PC-3 (cell line): ENCODE measurements at regions not wholly inside any gene's neighbourhood (a gene's known extent, or its start where the extent isn't known, plus 50 kb on each side); places are given as distances from the start of the nearest gene placed in this dataset.
A peak's percentile ranks its signal among the peaks of the same experiment; 100 is the strongest.

Source experiments
- ATAC-seq: fragments of 200-7000 bp; cut with Tn5 transposase; 2 replicates; pipeline ENCODE4 v1.9.1; 2020; ENCODE audit warnings: mild to moderate bottlenecking, moderate library complexity
- BruUV-seq: library from RNA; stranded (reverse); fragments of 400-500 nt; replicated peaks from 2 replicates; lab custom pipeline; 2021; lab: Mats Ljungman, UMichigan
- CTCF ChIA-PET: fragments of 300-600 bp; sonication (Branson Sonifier 250); formaldehyde crosslinking; loops from one replicate; lab custom pipeline; 2022; ENCODE audit warnings: antibody characterized with exemption; lab: Charles Lee
- POLR2A ChIA-PET: fragments of 300-600 bp; sonication (Branson Sonifier 250); formaldehyde crosslinking; loops from one replicate; lab custom pipeline; 2022; ENCODE audit warnings: antibody characterized with exemption; ENCODE audit not compliant: unreplicated experiment; lab: Charles Lee
- DNase-seq: peaks from one replicate; pipeline ENCODE4 v3.0.0-alpha.2; 2015
- H2AFZ ChIP-seq: fragments of 300-600 bp; sonication (generic); 2 replicates; pipeline ENCODE4 v1.6.0; 2016; ENCODE audit warnings: antibody characterized with exemption, low read length
- H3F3A ChIP-seq: fragments of 300-600 bp; sonication (generic); one replicate; pipeline ENCODE4 v1.6.0; 2017; ENCODE audit warnings: antibody characterized with exemption, low read length, control low read depth, mild to moderate bottlenecking; ENCODE audit not compliant: unreplicated experiment
- H3K27ac ChIP-seq: fragments of 300-600 bp; sonication (generic); 2 replicates; pipeline ENCODE4 v1.5.1; 2016; ENCODE audit warnings: mild to moderate bottlenecking, low read length
- H3K27me3 ChIP-seq: fragments of 300-600 bp; sonication (generic); 2 replicates; pipeline ENCODE4 v1.6.1; 2016; ENCODE audit warnings: low read length, mixed read lengths
- H3K36me3 ChIP-seq: fragments of 300-600 bp; sonication (generic); 2 replicates; pipeline ENCODE4 v1.6.1; 2016; ENCODE audit warnings: low read depth, mixed run types, low read length, mixed read lengths
- H3K4me1 ChIP-seq: fragments of 300-600 bp; sonication (generic); 2 replicates; pipeline ENCODE4 v1.5.1; 2016; ENCODE audit warnings: low read length; ENCODE audit not compliant: insufficient read depth
- H3K4me2 ChIP-seq: fragments of 300-600 bp; sonication (generic); 2 replicates; pipeline ENCODE4 v1.6.0; 2016; ENCODE audit warnings: low read length
- H3K4me3 ChIP-seq: fragments of 300-600 bp; sonication (generic); 2 replicates; pipeline ENCODE4 v1.5.1; 2016; ENCODE audit warnings: mild to moderate bottlenecking, low read length, mixed read lengths
- H3K79me2 ChIP-seq: fragments of 300-600 bp; sonication (generic); 2 replicates; pipeline ENCODE4 v1.6.1; 2017; ENCODE audit warnings: low read length, mixed read lengths
- H3K9ac ChIP-seq: fragments of 300-600 bp; sonication (generic); 2 replicates; pipeline ENCODE4 v1.6.0; 2016; ENCODE audit warnings: mild to moderate bottlenecking, low read length
- H3K9me2 ChIP-seq: fragments of 300-600 bp; sonication (generic); replicated peaks from 2 replicates; pipeline ENCODE4 v1.6.1; 2016; ENCODE audit warnings: mixed run types, low read length, mixed read lengths
- H3K9me3 ChIP-seq: fragments of 300-600 bp; sonication (generic); 2 replicates; pipeline ENCODE4 v1.6.1; 2016; ENCODE audit warnings: low read length, mixed read lengths
- H4K20me1 ChIP-seq: fragments of 300-600 bp; sonication (generic); 2 replicates; pipeline ENCODE4 v1.6.1; 2016; ENCODE audit warnings: low read length, mixed read lengths
- EZH2 ChIP-seq: fragments of 300-600 bp; sonication (generic); IDR thresholded peaks from one replicate; pipeline ENCODE4 v1.6.1; 2017; ENCODE audit warnings: antibody characterized with exemption, mild to moderate bottlenecking, low read length; ENCODE audit not compliant: unreplicated experiment
- EZH2phosphoT487 ChIP-seq: fragments of 300-600 bp; sonication (generic); IDR thresholded peaks from 2 replicates; pipeline ENCODE4 v1.6.1; 2018; ENCODE audit warnings: mild to moderate bottlenecking, antibody characterized with exemption, low read length, borderline replicate concordance
- intact Hi-C: fragments of 100-400 bp; cut with micrococcal nuclease; formaldehyde crosslinking; loops from 2 replicates; pipeline ENCODE4 v1.9.0; 2023
- TF ChIP-seq, protein P1 (sequence below): fragments of 300-600 bp; sonication (generic); conservative IDR thresholded peaks from 2 replicates; pipeline ENCODE4 v1.5.1; 2017; ENCODE audit warnings: antibody characterized with exemption, low read depth, mild to moderate bottlenecking, low read length

DNA sequence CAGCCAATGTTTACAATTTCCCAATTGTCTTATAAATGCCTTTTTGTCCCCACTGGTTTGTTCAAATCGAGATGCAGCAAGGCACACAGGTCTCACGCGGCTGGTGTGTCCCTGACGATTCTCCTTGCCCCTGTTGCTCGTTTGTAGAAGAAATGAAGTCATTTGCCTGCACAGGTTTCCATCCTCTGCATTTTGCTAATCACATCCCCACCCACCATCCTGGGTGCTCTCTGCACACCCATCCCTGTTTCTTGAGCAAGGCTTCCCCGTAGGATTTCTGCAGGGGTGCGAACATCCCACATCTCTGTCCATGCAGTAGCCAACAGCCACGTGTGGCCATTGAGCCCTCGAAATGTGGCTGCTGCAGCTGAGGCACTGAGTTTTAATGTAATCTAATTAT lies 59.8 kb upstream of the SOX1 start:
- Histone ChIP-seq H3K4me2 (no peak overlapping the region), H3K9me2 (no peaks in the 10 kb centered on the region), H2AFZ (no peak overlapping the region), H3F3A (no peaks in the 10 kb centered on the region), H3K9ac (no peak overlapping the region), H4K20me1 (no peaks in the 10 kb centered on the region), H3K27me3 (peaks cover 12% of the 10 kb centered on the region; the same call in 1 of the 2 replicates), H3K27ac (no peak overlapping the region), H3K36me3 (no peaks in the 10 kb centered on the region), H3K9me3 (no peaks in the 10 kb centered on the region), H3K79me2 (no peaks in the 10 kb centered on the region), H3K4me3 (no peak overlapping the region), H3K4me1 (no peaks in the 10 kb centered on the region)
- TF ChIP-seq, protein P1, sequence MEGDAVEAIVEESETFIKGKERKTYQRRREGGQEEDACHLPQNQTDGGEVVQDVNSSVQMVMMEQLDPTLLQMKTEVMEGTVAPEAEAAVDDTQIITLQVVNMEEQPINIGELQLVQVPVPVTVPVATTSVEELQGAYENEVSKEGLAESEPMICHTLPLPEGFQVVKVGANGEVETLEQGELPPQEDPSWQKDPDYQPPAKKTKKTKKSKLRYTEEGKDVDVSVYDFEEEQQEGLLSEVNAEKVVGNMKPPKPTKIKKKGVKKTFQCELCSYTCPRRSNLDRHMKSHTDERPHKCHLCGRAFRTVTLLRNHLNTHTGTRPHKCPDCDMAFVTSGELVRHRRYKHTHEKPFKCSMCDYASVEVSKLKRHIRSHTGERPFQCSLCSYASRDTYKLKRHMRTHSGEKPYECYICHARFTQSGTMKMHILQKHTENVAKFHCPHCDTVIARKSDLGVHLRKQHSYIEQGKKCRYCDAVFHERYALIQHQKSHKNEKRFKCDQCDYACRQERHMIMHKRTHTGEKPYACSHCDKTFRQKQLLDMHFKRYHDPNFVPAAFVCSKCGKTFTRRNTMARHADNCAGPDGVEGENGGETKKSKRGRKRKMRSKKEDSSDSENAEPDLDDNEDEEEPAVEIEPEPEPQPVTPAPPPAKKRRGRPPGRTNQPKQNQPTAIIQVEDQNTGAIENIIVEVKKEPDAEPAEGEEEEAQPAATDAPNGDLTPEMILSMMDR = no peak
- TF ChIP-seq EZH2 (no peak), EZH2phosphoT487 (no peak)
- ChIA-PET CTCF (no interaction called here), POLR2A (no interaction called here)
- BruUV-seq = no TSS peak
- DNase-seq (no peak), ATAC-seq (no peak)
- intact Hi-C loops = no loop called here

DNA sequence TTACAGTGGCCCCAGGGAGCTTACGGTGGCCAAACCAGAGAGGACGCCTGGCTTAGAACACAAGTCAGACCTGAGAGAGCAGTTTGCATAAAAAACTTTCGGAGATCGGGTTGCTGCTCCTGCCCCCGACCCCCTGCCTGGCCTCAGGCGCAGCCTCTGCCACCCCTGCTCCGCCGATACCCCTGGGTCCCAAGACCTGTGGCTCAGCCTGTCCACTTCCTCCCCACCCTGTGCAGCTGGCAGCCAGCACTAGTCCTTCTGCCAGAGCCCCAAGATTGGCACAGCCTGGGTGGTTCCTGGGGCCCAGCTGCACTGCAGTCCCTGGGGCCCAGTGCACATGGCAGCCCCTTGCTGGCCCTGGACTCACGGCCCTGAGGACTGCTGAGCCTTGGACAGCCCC lies 56.2 kb upstream of the SOX1 start:
- Histone ChIP-seq H3K27ac (no peak overlapping the region), H3K36me3 (no peaks in the 10 kb centered on the region), H3K9ac (no peak overlapping the region), H4K20me1 (no peaks in the 10 kb centered on the region), H3F3A (no peaks in the 10 kb centered on the region), H3K4me3 (no peak overlapping the region), H3K9me3 (no peaks in the 10 kb centered on the region), H3K9me2 (no peaks in the 10 kb centered on the region), H2AFZ (no peak overlapping the region), H3K4me1 (no peaks in the 10 kb centered on the region), H3K4me2 (no peak overlapping the region), H3K27me3 (no peaks in the 10 kb centered on the region), H3K79me2 (no peaks in the 10 kb centered on the region)
- ChIA-PET POLR2A (no interaction called here), CTCF (no interaction called here)
- no peak for ATAC-seq
- no peak for DNase-seq
- no TSS peak for BruUV-seq
- TF ChIP-seq, protein P1 = no peak
- TF ChIP-seq EZH2phosphoT487 = no peak
- TF ChIP-seq EZH2 = no peak
- intact Hi-C loops = no loop called here

DNA sequence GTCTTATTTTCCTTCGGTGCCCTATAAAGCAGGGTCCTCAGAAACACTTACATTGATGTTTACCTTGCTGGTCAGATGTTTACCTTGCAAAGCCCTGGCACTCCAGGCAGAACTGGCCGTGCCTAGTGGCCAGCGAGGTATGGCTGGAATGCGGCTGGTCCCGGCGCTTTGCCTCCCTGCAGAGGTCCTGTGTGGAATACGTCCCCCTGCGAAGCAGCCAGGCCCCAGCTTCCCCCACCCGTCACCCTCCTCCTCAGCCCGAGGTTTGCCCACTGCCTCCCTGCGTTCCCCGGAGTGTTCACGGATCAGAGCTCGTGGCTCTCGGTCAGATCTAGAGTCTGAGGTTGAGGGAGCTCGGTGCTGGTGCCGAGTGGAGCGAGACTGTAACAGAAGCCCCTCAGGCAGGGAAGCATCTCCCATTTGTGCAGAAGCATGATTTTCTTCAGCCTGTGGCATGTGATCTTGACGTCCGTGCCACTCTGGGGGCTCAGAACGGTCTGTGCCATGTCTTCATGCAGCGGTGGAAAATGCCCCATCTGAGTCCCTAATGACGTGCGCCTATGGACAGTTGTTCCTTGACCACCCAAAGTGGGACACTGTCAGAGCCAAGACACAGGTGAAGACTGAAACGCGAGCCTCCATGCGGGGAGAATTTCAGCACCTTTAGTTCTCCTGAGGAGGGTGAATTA lies 54.8 kb upstream of the SOX1 start:
- CTCF ChIA-PET = no interaction called here
- Histone ChIP-seq H3K9ac (no peak overlapping the region), H3K4me2 (no peak overlapping the region), H3K4me1 (no peaks in the 10 kb centered on the region), H3K9me3 (no peaks in the 10 kb centered on the region), H2AFZ (no peak overlapping the region), H3F3A (no peaks in the 10 kb centered on the region), H3K4me3 (no peak overlapping the region), H3K79me2 (no peaks in the 10 kb centered on the region), H3K9me2 (no peaks in the 10 kb centered on the region), H3K36me3 (no peaks in the 10 kb centered on the region), H3K27ac (no peak overlapping the region), H3K27me3 (no peaks in the 10 kb centered on the region), H4K20me1 (no peaks in the 10 kb centered on the region)
- intact Hi-C loops = no loop called here
- 0 out of 2 replicates have a peak, but pooled peaks have one; percentile 31 for ATAC-seq
- BruUV-seq = no TSS peak
- DNase-seq = no peak
- no peak for TF ChIP-seq EZH2phosphoT487
- no peak for TF ChIP-seq EZH2
- TF ChIP-seq, protein P1 = no peak
- POLR2A ChIA-PET = no interaction called here
